Anterior cingulate cortex (tissue), 58 donors: ENCODE measurements at regions not wholly inside any gene's neighbourhood (a gene's known extent, or its start where the extent isn't known, plus 50 kb on each side); places are given as distances from the start of the nearest gene placed in this dataset.
"Not testable (repeated sequence)": the region's sequence is repeated elsewhere in the genome, so short reads cannot be mapped to it uniquely, and the experiment has no call there.

Experiments
- DNase-seq, 58 donors: peaks; one replicate each; lab custom pipeline; 2025; lab: John Stamatoyannopoulos, UW

- DNase-seq, result no peak
Observed at GRCh38 chr17:77515227-77515626, 374.5 kb downstream of the SEC14L1 start.

GRCh38 chr17:77516902-77517301 lies 376.1 kb downstream of the SEC14L1 start:
- DNase-seq, result no peak

- no peak for DNase-seq
Observed at GRCh38 chr17:77521076-77521475, 380.3 kb downstream of the SEC14L1 start.

GRCh38 chr17:77523540-77523939 lies 382.8 kb downstream of the SEC14L1 start:
- no peak for DNase-seq

- DNase-seq, result no peak
Observed at GRCh38 chr17:77526259-77526711, 385.5 kb downstream of the SEC14L1 start.

GRCh38 chr17:77526728-77527350 lies 386.1 kb downstream of the SEC14L1 start:
- DNase-seq, result peak in 16 of 58 donors; percentile 6 to 76 (median 32)

- DNase-seq, result peak in 16 of 58 donors; percentile 15 to 69 (median 38)
Observed at GRCh38 chr17:77527409-77527808, 386.6 kb downstream of the SEC14L1 start.

- DNase-seq, result peak in 3 of 58 donors; percentile 29 to 55 (median 52)
Observed at GRCh38 chr17:77527836-77528505, 387.2 kb downstream of the SEC14L1 start.

- peak in 38 of 58 donors; percentile 27 to 86 (median 58) for DNase-seq
Observed at GRCh38 chr17:77528516-77529327, 388.0 kb downstream of the SEC14L1 start.

GRCh38 chr17:77529328-77529650 lies 388.5 kb downstream of the SEC14L1 start:
- no peak for DNase-seq

GRCh38 chr17:77530591-77530990 lies 389.8 kb downstream of the SEC14L1 start:
- DNase-seq, result no peak

- DNase-seq, result no peak
Observed at GRCh38 chr17:77531002-77531401, 390.2 kb downstream of the SEC14L1 start.

- no peak for DNase-seq
Observed at GRCh38 chr17:77531641-77532040, 390.9 kb downstream of the SEC14L1 start.

- DNase-seq, result not testable (repeated sequence)
Observed at GRCh38 chr17:77533697-77534096, 392.9 kb downstream of the SEC14L1 start.

- no peak for DNase-seq
Observed at GRCh38 chr17:77534137-77534536, 393.4 kb downstream of the SEC14L1 start.

- no peak for DNase-seq
Observed at GRCh38 chr17:77535435-77535834, 394.7 kb downstream of the SEC14L1 start.

GRCh38 chr17:77535892-77536291 lies 395.1 kb downstream of the SEC14L1 start:
- no peak for DNase-seq

- DNase-seq, result no peak
Observed at GRCh38 chr17:77537566-77537965, 396.8 kb downstream of the SEC14L1 start.

GRCh38 chr17:77540531-77540930 lies 399.8 kb downstream of the SEC14L1 start:
- DNase-seq, result no peak

GRCh38 chr17:77540975-77541374 lies 400.2 kb downstream of the SEC14L1 start:
- DNase-seq, result no peak

- DNase-seq, result no peak
Observed at GRCh38 chr17:77542011-77542410, 401.2 kb downstream of the SEC14L1 start.
